Breast epithelium (tissue), 4 donors: ENCODE measurements at regions not wholly inside any gene's neighbourhood (a gene's known extent, or its start where the extent isn't known, plus 50 kb on each side); places are given as distances from the start of the nearest gene placed in this dataset.

Experiments used
- DNase-seq, 2 donors: peaks; one replicate each; pipeline ENCODE4 v3.0.0-alpha.2; 2019; ENCODE audit warnings: low spot score in 2 of 2
- H3K27ac ChIP-seq, 2 donors: fragments of 200-600 bp; sonication (generic) in 1 of 2; one replicate each; pipeline ENCODE4 v1.5.1; 2016 to 2019; ENCODE audit warnings: mild to moderate bottlenecking in 1 of 2
- H3K27me3 ChIP-seq, 2 donors: fragments of 200-600 bp; sonication (generic) in 1 of 2; one replicate each; pipeline versions ENCODE4 v1.5.1 to v1.6.0; 2017 to 2019; ENCODE audit warnings: control low read depth in 1 of 2, mild to moderate bottlenecking in 1 of 2
- H3K36me3 ChIP-seq: fragments of 200-600 bp; one replicate; pipeline ENCODE4 v1.5.1; 2019
- H3K4me1 ChIP-seq, 2 donors: fragments of 200-600 bp; sonication (generic); one replicate each; pipeline ENCODE4 v1.5.1; 2016 to 2019; ENCODE audit warnings: control low read depth in 1 of 2
- H3K4me3 ChIP-seq, 3 donors: fragments of 200-600 bp; sonication (generic); 1 replicate in 2 of 3; 2 replicates in 1 of 3; pipeline ENCODE4 v1.5.1; 2016 to 2019; ENCODE audit warnings: mild to moderate bottlenecking in 3 of 3, moderate library complexity in 2 of 3
- H3K9me3 ChIP-seq, 2 donors: fragments of 200-600 bp; sonication (generic) in 1 of 2; one replicate each; pipeline ENCODE4 v1.5.1; 2016 to 2019; ENCODE audit warnings: control low read depth in 1 of 2
- POLR2A ChIP-seq: fragments of 450-650 bp; IDR thresholded peaks from one replicate; pipeline ENCODE4 v1.6.1; 2016; ENCODE audit warnings: antibody characterized with exemption, mild to moderate bottlenecking, moderate library complexity
- POLR2AphosphoS5 ChIP-seq, 3 donors: sonication (generic); formaldehyde crosslinking; IDR thresholded peaks; one replicate each; pipeline ENCODE4 v1.6.1; 2017; ENCODE audit warnings: antibody characterized with exemption in 3 of 3
- intact Hi-C: fragments of 100-400 bp; cut with DNase I; formaldehyde crosslinking; loops from one replicate; pipeline ENCODE4 v1.15.1; 2023; ENCODE audit warnings: low total_unique reads
- TF ChIP-seq, protein P1 (sequence below), 3 donors: fragments of 450-650 bp; IDR thresholded peaks; one replicate each; pipeline ENCODE4 v1.5.1; 2016 to 2017; ENCODE audit warnings: antibody characterized with exemption in 3 of 3, mild to moderate bottlenecking in 3 of 3, moderate library complexity in 3 of 3

- TF ChIP-seq POLR2A = no peak
- TF ChIP-seq, protein P1, sequence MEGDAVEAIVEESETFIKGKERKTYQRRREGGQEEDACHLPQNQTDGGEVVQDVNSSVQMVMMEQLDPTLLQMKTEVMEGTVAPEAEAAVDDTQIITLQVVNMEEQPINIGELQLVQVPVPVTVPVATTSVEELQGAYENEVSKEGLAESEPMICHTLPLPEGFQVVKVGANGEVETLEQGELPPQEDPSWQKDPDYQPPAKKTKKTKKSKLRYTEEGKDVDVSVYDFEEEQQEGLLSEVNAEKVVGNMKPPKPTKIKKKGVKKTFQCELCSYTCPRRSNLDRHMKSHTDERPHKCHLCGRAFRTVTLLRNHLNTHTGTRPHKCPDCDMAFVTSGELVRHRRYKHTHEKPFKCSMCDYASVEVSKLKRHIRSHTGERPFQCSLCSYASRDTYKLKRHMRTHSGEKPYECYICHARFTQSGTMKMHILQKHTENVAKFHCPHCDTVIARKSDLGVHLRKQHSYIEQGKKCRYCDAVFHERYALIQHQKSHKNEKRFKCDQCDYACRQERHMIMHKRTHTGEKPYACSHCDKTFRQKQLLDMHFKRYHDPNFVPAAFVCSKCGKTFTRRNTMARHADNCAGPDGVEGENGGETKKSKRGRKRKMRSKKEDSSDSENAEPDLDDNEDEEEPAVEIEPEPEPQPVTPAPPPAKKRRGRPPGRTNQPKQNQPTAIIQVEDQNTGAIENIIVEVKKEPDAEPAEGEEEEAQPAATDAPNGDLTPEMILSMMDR (IDR thresholded peaks at IDR 0.05) = no peak
- TF ChIP-seq POLR2AphosphoS5 (IDR thresholded peaks at IDR 0.05) = no peak
- Histone ChIP-seq H3K27ac (no peak overlapping the region), H3K27me3 (no peaks in the 10 kb centered on the region), H3K4me1 (no peaks in the 10 kb centered on the region), H3K36me3 (no peaks in the 10 kb centered on the region), H3K4me3 (no peak overlapping the region), H3K9me3 (no peaks in the 10 kb centered on the region)
- no peak for DNase-seq
- intact Hi-C loops = no loop called here
These were observed 316.9 kb upstream of the TSHZ3 start for GRCh38 chr19:31666126-31666525.

- H3K4me1 ChIP-seq = no peaks in the 10 kb centered on the region
- no peak for TF ChIP-seq POLR2AphosphoS5 (IDR thresholded peaks at IDR 0.05)
- TF ChIP-seq, protein P1 (IDR thresholded peaks at IDR 0.05) = no peak
- no peak for TF ChIP-seq POLR2A
- no peaks in the 10 kb centered on the region for H3K27me3 ChIP-seq
- no peaks in the 10 kb centered on the region for H3K36me3 ChIP-seq
- no peak overlapping the region for H3K27ac ChIP-seq
- DNase-seq = no peak
- no peaks in the 10 kb centered on the region for H3K9me3 ChIP-seq
- H3K4me3 ChIP-seq = no peak overlapping the region
- intact Hi-C loops = no loop called here
These were observed 317.9 kb upstream of the TSHZ3 start for GRCh38 chr19:31667106-31667505.

DNA sequence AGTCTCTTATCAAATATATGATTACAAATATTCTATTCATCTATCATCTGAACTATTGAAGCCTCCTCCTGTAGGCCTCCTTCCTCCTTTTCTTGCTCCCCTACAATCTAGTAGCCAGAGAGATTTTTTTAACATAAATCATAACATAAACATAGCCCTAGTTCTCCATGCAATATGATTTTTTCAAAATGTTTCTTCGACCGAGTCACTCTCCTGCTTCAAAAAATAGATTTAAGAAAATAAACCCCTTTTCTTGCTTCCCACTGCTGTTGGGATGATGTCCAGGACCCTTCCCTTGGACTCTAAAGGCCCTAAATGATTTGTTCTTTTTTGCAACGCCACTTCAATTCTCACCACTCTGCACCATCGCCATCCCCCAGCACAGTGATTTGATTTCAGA, 319.7 kb upstream of the TSHZ3 start:
- no peak for TF ChIP-seq POLR2A
- TF ChIP-seq POLR2AphosphoS5 (IDR thresholded peaks at IDR 0.05) = no peak
- TF ChIP-seq, protein P1 (IDR thresholded peaks at IDR 0.05) = no peak
- H3K9me3 ChIP-seq = no peaks in the 10 kb centered on the region
- H3K4me1 ChIP-seq = no peaks in the 10 kb centered on the region
- no peaks in the 10 kb centered on the region for H3K36me3 ChIP-seq
- intact Hi-C loops = no loop called here
- DNase-seq = no peak
- H3K4me3 ChIP-seq = no peak overlapping the region
- no peak overlapping the region for H3K27ac ChIP-seq
- no peaks in the 10 kb centered on the region for H3K27me3 ChIP-seq

GRCh38 chr19:31670931-31671330, 321.7 kb upstream of the TSHZ3 start:
- Histone ChIP-seq H3K36me3 (no peaks in the 10 kb centered on the region), H3K4me1 (no peaks in the 10 kb centered on the region), H3K27me3 (no peaks in the 10 kb centered on the region), H3K27ac (no peak overlapping the region), H3K4me3 (no peak overlapping the region), H3K9me3 (no peaks in the 10 kb centered on the region)
- TF ChIP-seq POLR2AphosphoS5 (IDR thresholded peaks at IDR 0.05) (no peak), POLR2A (no peak)
- TF ChIP-seq, protein P1 (IDR thresholded peaks at IDR 0.05) = no peak
- intact Hi-C loops = no loop called here
- DNase-seq = no peak

GRCh38 chr19:31671411-31672035, 322.3 kb upstream of the TSHZ3 start:
- Histone ChIP-seq H3K9me3 (no peaks in the 10 kb centered on the region), H3K27ac (no peak overlapping the region), H3K4me3 (no peak overlapping the region), H3K27me3 (no peaks in the 10 kb centered on the region), H3K4me1 (no peaks in the 10 kb centered on the region), H3K36me3 (no peaks in the 10 kb centered on the region)
- no peak for DNase-seq
- intact Hi-C loops = no loop called here
- TF ChIP-seq POLR2A (no peak), POLR2AphosphoS5 (IDR thresholded peaks at IDR 0.05) (no peak)
- TF ChIP-seq, protein P1 (IDR thresholded peaks at IDR 0.05) = no peak
